H1 (cell line): ENCODE measurements at regions not wholly inside any gene's neighbourhood (a gene's known extent, or its start where the extent isn't known, plus 50 kb on each side); places are given as distances from the start of the nearest gene placed in this dataset.
"Not testable (repeated sequence)": the region's sequence is repeated elsewhere in the genome, so short reads cannot be mapped to it uniquely, and the experiment has no call there.

Source experiments
- CTCF ChIA-PET: fragments of 300-600 bp; sonication (Branson Sonifier 250); formaldehyde crosslinking; loops from one replicate; lab custom pipeline; 2021; ENCODE audit not compliant: partially characterized antibody; lab: Charles Lee
- POLR2A ChIA-PET: fragments of 300-600 bp; sonication (Branson Sonifier 250); formaldehyde crosslinking; loops from one replicate; lab custom pipeline; 2021; ENCODE audit warnings: inconsistent platforms; ENCODE audit not compliant: partially characterized antibody; lab: Charles Lee
- DNase-seq, 2 experiments: peaks; one replicate each; pipeline versions ENCODE4 v3.0.0 to v3.0.0-alpha.2; 2010 to 2022; ENCODE audit warnings: low spot score in 2 of 2, low read depth in 1 of 2, mixed read lengths in 1 of 2
- FAIRE-seq: peaks from 2 replicates; lab custom pipeline; 2011; peaks lifted over from hg19 to GRCh38; lab: Jason Lieb, UNC
- H2AFZ ChIP-seq: 2 replicates; pipeline ENCODE4 v1.8.1; 2012; ENCODE audit warnings: low read length, inconsistent platforms
- H2AK5ac ChIP-seq: 2 replicates; pipeline ENCODE4 v1.6.1; 2013; ENCODE audit warnings: low read depth, low read length
- H2BK120ac ChIP-seq: replicated peaks from 2 replicates; pipeline ENCODE3; 2013; ENCODE audit warnings: low read depth, low read length, inconsistent platforms
- H2BK12ac ChIP-seq: 2 replicates; pipeline ENCODE4 v1.6.1; 2013; ENCODE audit warnings: low read depth, low read length
- H2BK15ac ChIP-seq: 2 replicates; pipeline ENCODE4 v1.6.1; 2013; ENCODE audit warnings: low read length
- H2BK20ac ChIP-seq: 2 replicates; pipeline ENCODE4 v1.6.1; 2013; ENCODE audit warnings: low read length
- H2BK5ac ChIP-seq: 2 replicates; pipeline ENCODE4 v1.6.1; 2013; ENCODE audit warnings: low read depth, low read length
- H3K14ac ChIP-seq: 2 replicates; pipeline ENCODE4 v1.6.1; 2013; ENCODE audit warnings: inconsistent platforms; ENCODE audit not compliant: insufficient read length
- H3K18ac ChIP-seq: 2 replicates; pipeline ENCODE4 v1.6.1; 2013; ENCODE audit warnings: low read length; ENCODE audit errors: extremely low read depth
- H3K23ac ChIP-seq: 2 replicates; pipeline ENCODE4 v1.6.1; 2013; ENCODE audit warnings: inconsistent platforms; ENCODE audit not compliant: insufficient read length
- H3K23me2 ChIP-seq: 2 replicates; pipeline ENCODE4 v1.6.1; 2013; ENCODE audit warnings: low read depth, low read length
- H3K27ac ChIP-seq: 2 replicates; pipeline ENCODE4 v1.6.1; 2011; ENCODE audit warnings: low read depth, low read length, inconsistent platforms
- H3K27me3 ChIP-seq, 4 experiments: replicated peaks in 1 of 4; 1 replicate in 1 of 4; 2 replicates in 3 of 4; pipeline versions ENCODE4 v1.6.1 to v1.8.1; 2011 to 2013; ENCODE audit warnings: low read length in 3 of 4, mild to moderate bottlenecking in 3 of 4, inconsistent platforms in 2 of 4, mixed read lengths in 2 of 4, moderate library complexity in 1 of 4; ENCODE audit not compliant: control insufficient read depth in 3 of 4, insufficient read depth in 3 of 4; ENCODE audit errors: extremely low read depth in 1 of 4
- H3K36me3 ChIP-seq, 4 experiments: 2 replicates each; pipeline versions ENCODE4 v1.6.1 to v1.8.1; 2011 to 2013; ENCODE audit warnings: mild to moderate bottlenecking in 4 of 4, low read length in 3 of 4, moderate library complexity in 2 of 4, control low read depth in 1 of 4, inconsistent platforms in 1 of 4; ENCODE audit not compliant: insufficient read depth in 4 of 4, control insufficient read depth in 2 of 4
- H3K4ac ChIP-seq: replicated peaks from 2 replicates; pipeline ENCODE3; 2013; ENCODE audit warnings: low read length, low read depth, mixed read lengths, inconsistent platforms; ENCODE audit not compliant: insufficient read length
- H3K4me1 ChIP-seq, 4 experiments: replicated peaks in 1 of 4; 1 replicate in 1 of 4; 2 replicates in 3 of 4; pipeline versions ENCODE4 v1.6.1 to v1.8.1; 2011 to 2013; ENCODE audit warnings: low read length in 3 of 4, inconsistent platforms in 2 of 4, mixed read lengths in 1 of 4; ENCODE audit not compliant: insufficient read depth in 4 of 4, control insufficient read depth in 3 of 4
- H3K4me2 ChIP-seq, 2 experiments: 2 replicates each; pipeline versions ENCODE4 v1.6.1 to v1.8.1; 2011 to 2013; ENCODE audit warnings: low read depth in 2 of 2, low read length in 2 of 2, control low read depth in 1 of 2, inconsistent platforms in 1 of 2, mild to moderate bottlenecking in 1 of 2; ENCODE audit not compliant: insufficient read depth in 1 of 2
- H3K4me3 ChIP-seq, 4 experiments: fragments of 200-600, 300-600 bp in 1 of 4; sonication (generic), shearing (Covaris generic), sonication (Bioruptor Twin) in 1 of 4; 2 replicates each; pipeline versions ENCODE4 v1.5.1 to v1.8.1; 2011 to 2016; ENCODE audit warnings: low read length in 4 of 4, low read depth in 3 of 4, control low read depth in 2 of 4, inconsistent platforms in 2 of 4, mild to moderate bottlenecking in 2 of 4, mixed read lengths in 1 of 4, moderate library complexity in 1 of 4; ENCODE audit not compliant: insufficient read depth in 2 of 4; ENCODE audit errors: extremely low read depth in 1 of 4
- H3K56ac ChIP-seq: replicated peaks from 2 replicates; pipeline ENCODE3; 2013; ENCODE audit warnings: low read depth, mild to moderate bottlenecking, mixed read lengths, low read length, inconsistent platforms; ENCODE audit not compliant: insufficient read length
- H3K79me1 ChIP-seq: 2 replicates; pipeline ENCODE4 v1.6.1; 2013; ENCODE audit warnings: low read depth, low read length, control low read depth
- H3K79me2 ChIP-seq, 2 experiments: 2 replicates each; pipeline versions ENCODE4 v1.6.1 to v1.8.1; 2012 to 2013; ENCODE audit warnings: low read length in 2 of 2, mild to moderate bottlenecking in 2 of 2, inconsistent platforms in 1 of 2; ENCODE audit not compliant: insufficient read depth in 2 of 2, control insufficient read depth in 1 of 2
- H3K9ac ChIP-seq, 4 experiments: replicated peaks in 1 of 4; 1 replicate in 1 of 4; 2 replicates in 3 of 4; pipeline versions ENCODE4 v1.6.1 to v1.8.1; 2011 to 2013; ENCODE audit warnings: low read depth in 3 of 4, low read length in 3 of 4, control low read depth in 2 of 4, mild to moderate bottlenecking in 2 of 4, moderate library complexity in 2 of 4, inconsistent platforms in 1 of 4; ENCODE audit errors: extremely low read depth in 1 of 4
- H3K9me3 ChIP-seq, 2 experiments: 2 replicates each; pipeline versions ENCODE4 v1.6.1 to v1.8.1; 2012 to 2013; ENCODE audit warnings: mild to moderate bottlenecking in 2 of 2, moderate library complexity in 2 of 2, control low read depth in 1 of 2, inconsistent platforms in 1 of 2, low read depth in 1 of 2, low read length in 1 of 2, mixed read lengths in 1 of 2; ENCODE audit not compliant: insufficient read depth in 2 of 2
- H4K20me1 ChIP-seq, 2 experiments: replicated peaks in 1 of 2; 2 replicates each; pipeline versions ENCODE3 to v1.8.1; 2011 to 2013; ENCODE audit warnings: inconsistent platforms in 2 of 2, low read length in 2 of 2, mild to moderate bottlenecking in 1 of 2; ENCODE audit not compliant: insufficient read depth in 2 of 2, control insufficient read depth in 1 of 2
- H4K5ac ChIP-seq: 2 replicates; pipeline ENCODE4 v1.6.1; 2013; ENCODE audit warnings: low read length, low read depth, mixed read lengths, inconsistent platforms; ENCODE audit not compliant: insufficient read length
- H4K8ac ChIP-seq: 2 replicates; pipeline ENCODE4 v1.8.0; 2013; ENCODE audit warnings: mild to moderate bottlenecking, moderate library complexity, low read length, inconsistent platforms; ENCODE audit not compliant: insufficient read depth; ENCODE audit errors: extremely low read depth
- H4K91ac ChIP-seq: replicated peaks from 2 replicates; pipeline ENCODE3; 2013; ENCODE audit warnings: low read length, mixed read lengths, inconsistent platforms; ENCODE audit not compliant: insufficient read length
- ASH2L ChIP-seq: fragments of 200-600, 300-600 bp; sonication (generic); IDR thresholded peaks from one replicate; pipeline ENCODE4 v1.7.1; 2017; ENCODE audit warnings: low read length
- CHD1 ChIP-seq: IDR thresholded peaks from 2 replicates; pipeline ENCODE4 v1.6.1; 2012; ENCODE audit warnings: low read depth, low read length, improper control_type of control experiment
- RXRA ChIP-seq: IDR thresholded peaks from 2 replicates; pipeline ENCODE4 v1.6.1; 2011; ENCODE audit warnings: low read depth, mild to moderate bottlenecking, low read length, moderate library complexity; ENCODE audit not compliant: insufficient read depth
- SIRT6 ChIP-seq: IDR thresholded peaks from one replicate; pipeline ENCODE4 v1.7.1; 2012; ENCODE audit warnings: low read length, inconsistent platforms
- WGBS, 2 experiments: shearing (Covaris generic) in 1 of 2; methylation state at CpG; one replicate each; pipeline versions ENCODE4 v1.1.6 to v1.1.7; 2013 to 2015; ENCODE audit warnings: low lambda C conversion rate in 2 of 2, mixed read lengths in 2 of 2, inconsistent platforms in 1 of 2, low coverage in 1 of 2, missing lambda C conversion rate in 1 of 2; ENCODE audit not compliant: insufficient replicate concordance in 2 of 2, insufficient coverage in 1 of 2, insufficient read length in 1 of 2; ENCODE audit errors: extremely low coverage in 1 of 2, missing lambda C conversion rate in 1 of 2; 5-methylcytosine and 5-hydroxymethylcytosine counted together

GRCh38 chr4:181838253-181838652 is 404.9 kb upstream of the TENM3 start (continued):
- TF ChIP-seq RXRA (no peak), ASH2L (no peak), SIRT6 (no peak), CHD1 (no peak)

- H2BK20ac ChIP-seq, H3K56ac ChIP-seq, H3K9ac ChIP-seq, H3K4me1 ChIP-seq, H4K20me1 ChIP-seq, H3K79me1 ChIP-seq, H2BK5ac ChIP-seq, H3K36me3 ChIP-seq, H3K4ac ChIP-seq, H3K18ac ChIP-seq, H3K23me2 ChIP-seq, H3K79me2 ChIP-seq, H4K8ac ChIP-seq, H2AK5ac ChIP-seq, H3K14ac ChIP-seq, CTCF ChIA-PET, H4K91ac ChIP-seq, H3K27me3 ChIP-seq, H3K9me3 ChIP-seq, H3K4me3 ChIP-seq, H3K4me2 ChIP-seq, POLR2A ChIA-PET, H2BK12ac ChIP-seq, DNase-seq, FAIRE-seq, H2AFZ ChIP-seq, H2BK15ac ChIP-seq, H3K27ac ChIP-seq, H2BK120ac ChIP-seq, H4K5ac ChIP-seq: not testable (repeated sequence)
- H3K23ac ChIP-seq = peak overlapping the region; percentile 65
- WGBS, 2 experiments = 97% methylated on average over 14 of the region's 14 CpGs; no CpG with 5 or more reads in 1 of the 2 experiments
Measured at GRCh38 chr4:181843797-181844196, 399.4 kb upstream of the TENM3 start.
